K562 (cell line): ENCODE measurements at regions not wholly inside any gene's neighbourhood (a gene's known extent, or its start where the extent isn't known, plus 50 kb on each side); places are given as distances from the start of the nearest gene placed in this dataset.

Experiments
- ATAC-seq: fragments of 200-7000 bp; cut with Tn5 transposase; 3 replicates; pipeline ENCODE4 v1.9.1; 2020; ENCODE audit warnings: moderate library complexity
- BruUV-seq: library from RNA; stranded (reverse); fragments of 400-500 nt; replicated peaks from 2 replicates; lab custom pipeline; 2021; lab: Mats Ljungman, UMichigan
- CTCF ChIA-PET: fragments of 300-600 bp; formaldehyde crosslinking; extraction: SDS; loops from one replicate; lab custom pipeline; 2021; ENCODE audit warnings: low intra/inter-chr PET ratio; lab: Yijun Ruan, JAX
- POLR2A ChIA-PET: fragments of 300-600, 350-650 bp; sonication (Branson Sonifier 250); formaldehyde crosslinking; extraction: SDS; loops from one replicate; lab custom pipeline; 2021; ENCODE audit warnings: antibody characterized with exemption, inconsistent platforms; lab: Yijun Ruan, JAX
- DNase-seq, 4 experiments: peaks; one replicate each; pipeline versions ENCODE4 v3.0.0 to v3.0.0-alpha.2; 2011 to 2018; ENCODE audit warnings: low spot score in 3 of 4, mixed read lengths in 3 of 4; ENCODE audit errors: extremely low read depth in 1 of 4
- FAIRE-seq: peaks from 2 replicates; lab custom pipeline; 2011; peaks lifted over from hg19 to GRCh38; lab: Jason Lieb, UNC
- H2AFZ ChIP-seq: 2 replicates; pipeline ENCODE4 v1.6.0; 2011; ENCODE audit warnings: low read depth, low read length, control low read depth, inconsistent platforms
- H3K27ac ChIP-seq: fragments of 200-600 bp; 3 replicates; pipeline ENCODE4 v1.8.0; 2011; ENCODE audit warnings: low read depth, mild to moderate bottlenecking, control low read depth, inconsistent platforms, low read length, moderate library complexity, mixed read lengths; ENCODE audit errors: extremely low read depth
- H3K27me3 ChIP-seq, 2 experiments: fragments of 300-600 bp in 1 of 2; 2 replicates in 1 of 2; 3 replicates in 1 of 2; pipeline versions ENCODE4 v1.6.0 to v1.8.0; 2011; ENCODE audit warnings: inconsistent platforms in 2 of 2, low read length in 2 of 2, mild to moderate bottlenecking in 1 of 2, mixed read lengths in 1 of 2, moderate library complexity in 1 of 2; ENCODE audit not compliant: control insufficient read depth in 2 of 2, insufficient read depth in 2 of 2
- H3K36me3 ChIP-seq: fragments of 300-600 bp; 3 replicates; pipeline ENCODE4 v1.8.0; 2011; ENCODE audit warnings: mild to moderate bottlenecking, low read length, inconsistent platforms; ENCODE audit not compliant: control insufficient read depth, insufficient read depth
- H3K4me1 ChIP-seq, 2 experiments: fragments of 200-600 bp in 1 of 2; replicated peaks in 1 of 2; 2 replicates in 1 of 2; 3 replicates in 1 of 2; pipeline versions ENCODE4 v1.5.1 to v1.8.0; 2011; ENCODE audit warnings: inconsistent platforms in 2 of 2, low read length in 2 of 2, mild to moderate bottlenecking in 1 of 2, mixed read lengths in 1 of 2, moderate library complexity in 1 of 2; ENCODE audit not compliant: control insufficient read depth in 2 of 2, insufficient read depth in 2 of 2
- H3K4me2 ChIP-seq: 2 replicates; pipeline ENCODE4 v1.6.1; 2011; ENCODE audit warnings: low read length, control low read depth, inconsistent platforms, mixed read lengths; ENCODE audit not compliant: insufficient read depth
- H3K4me3 ChIP-seq: fragments of 200-600 bp; sonication (generic), shearing (Covaris generic); 2 replicates; pipeline ENCODE4 v1.5.1; 2016; ENCODE audit warnings: control low read depth, inconsistent platforms
- H3K79me2 ChIP-seq: fragments of 200-600 bp; 3 replicates; pipeline ENCODE4 v1.8.0; 2011; ENCODE audit warnings: low read length, inconsistent platforms; ENCODE audit not compliant: control insufficient read depth, insufficient read depth
- H3K9ac ChIP-seq, 2 experiments: 2 replicates each; pipeline versions ENCODE4 v1.6.0 to v1.6.1; 2011; ENCODE audit warnings: low read depth in 2 of 2, low read length in 2 of 2, control low read depth in 1 of 2, inconsistent platforms in 1 of 2, mild to moderate bottlenecking in 1 of 2, mixed read lengths in 1 of 2; ENCODE audit not compliant: insufficient read depth in 1 of 2
- H3K9me1 ChIP-seq: one replicate; pipeline ENCODE4 v1.6.0; 2011; ENCODE audit warnings: inconsistent platforms, mild to moderate bottlenecking, low read length, moderate library complexity; ENCODE audit not compliant: control insufficient read depth, insufficient read depth
- H3K9me3 ChIP-seq: replicated peaks from 2 replicates; pipeline ENCODE4 v1.5.1; 2011; ENCODE audit warnings: low read depth, low read length, inconsistent platforms; ENCODE audit not compliant: control insufficient read depth, insufficient read depth
- H4K20me1 ChIP-seq: replicated peaks from 2 replicates; pipeline ENCODE4 v1.6.1; 2011; ENCODE audit warnings: low read length, inconsistent platforms, mixed read lengths; ENCODE audit not compliant: control insufficient read depth, insufficient read depth
- E2F4 ChIP-seq: sonication (generic); formaldehyde crosslinking; IDR thresholded peaks from 2 replicates; pipeline ENCODE4 v1.8.0; 2022; ENCODE audit warnings: mild to moderate bottlenecking, low read depth, missing genetic modification reagents
- EP300 ChIP-seq: IDR thresholded peaks from 2 replicates; pipeline ENCODE4 v1.6.1; 2012; ENCODE audit warnings: low read length, improper control_type of control experiment
- FOXA3 ChIP-seq, 2 experiments: fragments of 450-650 bp in 1 of 2; sonication (generic) in 1 of 2; formaldehyde crosslinking; IDR thresholded peaks in 1 of 2; conservative IDR thresholded peaks in 1 of 2; 2 replicates each; pipeline versions ENCODE4 v1.4.0 to v1.8.0; 2020 to 2022; ENCODE audit warnings: mild to moderate bottlenecking in 2 of 2, missing genetic modification reagents in 1 of 2
- HDAC6 ChIP-seq: IDR thresholded peaks from 2 replicates; pipeline ENCODE4 v1.6.1; 2012; ENCODE audit warnings: low read depth, mild to moderate bottlenecking, control low read depth, inconsistent platforms, low read length, moderate library complexity
- POLR2AphosphoS2 ChIP-seq: IDR thresholded peaks from 2 replicates; pipeline ENCODE4 v1.6.1; 2012; ENCODE audit warnings: low read length, improper control_type of control experiment
- PTTG1 ChIP-seq: fragments of 450-650 bp; IDR thresholded peaks from 2 replicates; pipeline ENCODE4 v1.6.1; 2016; ENCODE audit warnings: low read depth, mild to moderate bottlenecking, missing genetic modification characterization, missing compliant biosample characterization
- RAD21 ChIP-seq, 2 experiments: fragments of 250-450 bp in 1 of 2; fragments of 450-650 bp in 1 of 2; sonication (Bioruptor Pico) in 1 of 2; formaldehyde crosslinking in 1 of 2; IDR thresholded peaks in 1 of 2; conservative IDR thresholded peaks in 1 of 2; 2 replicates each; pipeline versions ENCODE4 v1.4.0 to v1.8.0; 2020 to 2022; ENCODE audit warnings: mild to moderate bottlenecking in 2 of 2, moderate library complexity in 1 of 2
- RFX5 ChIP-seq: IDR thresholded peaks from 2 replicates; pipeline ENCODE4 v1.6.1; 2011; ENCODE audit warnings: low read depth, mild to moderate bottlenecking, improper control_type of control experiment, low read length
- WGBS: fragments of 100-300 bp; shearing (Covaris generic); methylation state at CpG from one replicate; pipeline ENCODE4 v1.1.6; 2016; ENCODE audit warnings: low coverage, mixed read lengths; ENCODE audit not compliant: insufficient coverage; ENCODE audit errors: missing lambda C conversion rate; 5-methylcytosine and 5-hydroxymethylcytosine counted together
- in situ Hi-C: fragments of 300-500 bp; cut with MboI; formaldehyde crosslinking; loops from 4 replicates; pipeline ENCODE4 v1.15.0; 2018; ENCODE audit warnings: inconsistent platforms, mixed read lengths
- intact Hi-C: fragments of 100-400 bp; cut with micrococcal nuclease; formaldehyde crosslinking; loops from 2 replicates; pipeline ENCODE4 v1.14.2; 2022

GRCh38 chr7:32273297-32273696, 203.1 kb upstream of the PDE1C start:
- Histone ChIP-seq H4K20me1 (no peaks in the 10 kb centered on the region), H3K27ac (no peak overlapping the region), H3K9me3 (no peaks in the 10 kb centered on the region), H3K36me3 (no peaks in the 10 kb centered on the region), H2AFZ (no peak overlapping the region), H3K4me3 (no peak overlapping the region), H3K79me2 (no peaks in the 10 kb centered on the region), H3K4me2 (no peak overlapping the region), H3K27me3 (no peaks in the 10 kb centered on the region), H3K4me1 (no peaks in the 10 kb centered on the region), H3K9ac (no peak overlapping the region), H3K9me1 (no peaks in the 10 kb centered on the region)
- CTCF ChIA-PET: no interaction called here
- TF ChIP-seq RFX5 (no peak), HDAC6 (no peak)
- intact Hi-C loops (no loop called here), in situ Hi-C loops (no loop called here)
- 0% methylated on average over 1 of the region's 1 CpG for WGBS
- POLR2A ChIA-PET: interaction anchor here (0.5 kb wide), 1 partner anchor 178 kb away, joined by 3 read pairs; no protein-coding TSS in a partner anchor
- no peak for ATAC-seq
- DNase-seq: no peak
- BruUV-seq: no TSS peak
- FAIRE-seq: no peak

GRCh38 chr7:32266932-32267475, 196.8 kb upstream of the PDE1C start:
- ChIA-PET CTCF (no interaction called here), POLR2A (no interaction called here)
- H3K4me1 ChIP-seq: no peaks in the 10 kb centered on the region
- no peak overlapping the region for H3K9ac ChIP-seq
- H3K4me2 ChIP-seq: no peak overlapping the region
- H3K9me1 ChIP-seq: no peaks in the 10 kb centered on the region
- no peaks in the 10 kb centered on the region for H3K27me3 ChIP-seq
- no peaks in the 10 kb centered on the region for H3K79me2 ChIP-seq
- TF ChIP-seq POLR2AphosphoS2: no peak
- TF ChIP-seq PTTG1 (tag): no peak
- peak in 1 of 2 experiments; percentile 25; a peak in 2 of 4 replicates for TF ChIP-seq RAD21 (CRISPR knock-in tag; conservative IDR thresholded peaks at IDR 0.05 in 1 of 2, IDR thresholded peaks at IDR 0.05 in 1 of 2)
- TF ChIP-seq E2F4 (CRISPR knock-in tag): no peak
- no peak for TF ChIP-seq FOXA3 (CRISPR knock-in tag; conservative IDR thresholded peaks at IDR 0.05 in 1 of 2, IDR thresholded peaks at IDR 0.05 in 1 of 2)
- no peak for TF ChIP-seq EP300
- no peak overlapping the region for H3K4me3 ChIP-seq
- no peak for DNase-seq
- H4K20me1 ChIP-seq: no peaks in the 10 kb centered on the region
- no peak overlapping the region for H2AFZ ChIP-seq
- no TSS peak for BruUV-seq
- H3K27ac ChIP-seq: no peak overlapping the region
- H3K36me3 ChIP-seq: no peaks in the 10 kb centered on the region
- no peaks in the 10 kb centered on the region for H3K9me3 ChIP-seq
- peak; percentile 47; the same call in 1 of the 3 replicates for ATAC-seq
- in situ Hi-C loops (no loop called here), intact Hi-C loops (loop anchor here (5.0 kb wide), 1 partner anchor 80 kb away; no protein-coding TSS in a partner anchor)
- FAIRE-seq: no peak
- WGBS: 0% methylated on average over 9 of the region's 16 CpGs
